Right lobe of liver (tissue), 4 donors: ENCODE measurements at regions not wholly inside any gene's neighbourhood (a gene's known extent, or its start where the extent isn't known, plus 50 kb on each side); places are given as distances from the start of the nearest gene placed in this dataset.

Experiments
- CTCF ChIP-seq, 4 donors: fragments of 200-600 bp in 3 of 4; fragments of 450-650 bp in 1 of 4; IDR thresholded peaks; one replicate each; pipeline versions ENCODE4 v1.5.1 to v1.8.0; 2016 to 2022; ENCODE audit warnings: antibody characterized with exemption in 4 of 4, mild to moderate bottlenecking in 2 of 4
- POLR2A ChIP-seq: fragments of 450-650 bp; IDR thresholded peaks from one replicate; pipeline ENCODE4 v1.6.1; 2017; ENCODE audit warnings: antibody characterized with exemption, mild to moderate bottlenecking
- donor health status: DM: no; HTN: no; CAD: no.
- donor health status: DM: no; HTN: no; CAD: no.
- donor health status: DM: no; HTN: yes; CAD: no.

GRCh38 chr3:80259736-80260135, 491.9 kb upstream of the ROBO1 start:
- TF ChIP-seq CTCF (IDR thresholded peaks at IDR 0.05) = no peak
- no peak for TF ChIP-seq POLR2A
